G401 (cell line): ENCODE measurements at regions not wholly inside any gene's neighbourhood (a gene's known extent, or its start where the extent isn't known, plus 50 kb on each side); places are given as distances from the start of the nearest gene placed in this dataset.

Source experiments
- DNase-seq: peaks from one replicate; pipeline ENCODE4 v3.0.0-alpha.2; 2015; ENCODE audit warnings: low spot score
- in situ Hi-C: cut with HindIII; loops from 2 replicates; pipeline ENCODE4 v1.10.0; 2016; ENCODE audit warnings: low sequenced_read_pairs, mixed read lengths

DNA sequence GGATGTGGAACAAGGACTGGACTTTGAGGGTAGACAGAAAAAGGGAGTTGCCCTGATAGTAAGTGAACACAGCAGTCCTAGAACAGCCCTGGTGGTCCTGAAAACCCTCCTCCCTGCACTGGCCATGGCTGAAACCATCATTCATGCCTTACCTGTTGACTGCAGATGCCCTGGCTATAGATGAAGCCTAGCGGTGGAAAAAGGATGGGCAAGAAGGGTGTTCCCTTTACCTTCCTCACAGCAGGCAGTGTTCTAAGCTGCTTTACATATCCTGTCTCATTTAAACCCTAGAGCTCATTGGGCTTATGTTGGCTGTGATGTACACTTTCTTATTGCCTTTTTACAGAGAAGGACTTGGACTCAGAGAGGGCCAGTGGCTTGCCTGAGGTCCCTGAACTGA is 133.6 kb downstream of the C11orf91 start:
- no peak for DNase-seq
- in situ Hi-C loops, result no loop called here

DNA sequence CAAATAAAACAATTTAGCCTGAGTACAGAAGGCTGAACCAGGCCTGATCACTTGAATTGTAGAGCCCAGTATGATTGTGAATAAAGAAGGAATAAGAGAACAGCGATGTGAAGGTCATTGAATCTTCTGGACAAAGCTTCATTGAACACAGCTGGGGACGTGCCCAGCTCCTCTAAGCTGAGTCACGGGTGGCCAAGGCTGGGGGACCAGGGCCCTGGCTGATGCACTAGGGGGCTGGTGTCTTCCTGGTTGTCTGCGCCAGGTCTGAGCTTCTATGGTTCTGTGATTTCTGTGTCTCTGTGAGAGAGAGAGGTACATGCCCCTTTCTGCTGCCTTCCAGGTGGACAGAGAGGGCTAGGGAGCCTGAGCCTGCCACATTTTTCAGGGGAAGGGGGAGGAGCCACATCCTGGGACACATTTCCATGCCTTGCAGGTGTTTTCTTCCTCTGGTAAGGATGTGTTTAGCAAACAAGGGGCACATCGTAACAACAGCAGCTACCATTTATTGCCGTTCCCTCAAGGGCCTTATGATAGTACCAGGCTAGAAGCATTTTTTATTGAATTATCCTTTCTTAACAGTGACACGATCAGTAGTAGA is 135.7 kb downstream of the C11orf91 start:
- DNase-seq, result no peak
- in situ Hi-C loops, result no loop called here

DNA sequence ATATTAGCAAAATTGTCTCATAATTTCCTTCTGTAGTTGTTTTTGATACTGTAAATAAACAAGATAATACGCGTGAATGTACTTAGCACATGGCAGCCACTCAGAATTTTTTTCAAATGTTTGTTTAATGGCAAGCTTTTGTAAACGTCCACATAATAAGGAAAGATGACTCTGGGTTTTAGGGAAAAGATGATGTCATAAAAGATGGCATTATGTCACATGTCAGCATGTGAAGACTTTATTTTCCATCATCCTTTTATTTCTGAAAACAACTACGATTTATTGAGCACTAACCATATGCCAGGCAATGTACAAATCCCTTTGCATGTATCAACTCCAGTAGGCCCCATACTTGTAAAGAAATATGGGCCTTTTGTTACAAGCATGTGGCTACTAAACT is 139.9 kb downstream of the C11orf91 start:
- in situ Hi-C loops, result no loop called here
- no peak for DNase-seq

- in situ Hi-C loops, result no loop called here
These were observed 141.1 kb downstream of the C11orf91 start for GRCh38 chr11:33559567-33559966.

DNA sequence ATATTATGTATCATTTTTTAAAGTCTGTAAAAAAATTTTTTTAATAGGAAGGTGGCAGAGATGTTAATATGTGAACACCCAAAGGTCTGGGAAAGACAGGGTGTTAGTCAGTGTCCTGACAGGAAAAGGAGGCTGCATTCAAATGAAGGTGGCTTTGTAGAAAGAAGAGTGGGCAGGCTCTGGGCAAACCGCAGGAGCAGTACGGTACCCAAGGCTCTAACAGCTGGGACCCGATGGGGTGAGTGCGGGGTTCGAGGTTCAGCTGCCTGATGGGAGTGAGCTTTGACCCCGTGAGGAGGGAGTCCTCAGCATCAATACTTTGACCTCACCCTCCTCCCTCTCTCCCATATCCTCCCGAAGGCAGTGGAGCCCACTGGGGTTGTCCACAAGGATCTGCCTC is 142.5 kb downstream of the C11orf91 start:
- in situ Hi-C loops, result no loop called here
- DNase-seq, result no peak

More at GRCh38 chr11:33559567-33559966, 141.1 kb downstream of the C11orf91 start:
- no peak for DNase-seq

GRCh38 chr11:33557201-33557600 is 143.4 kb downstream of the C11orf91 start:
- DNase-seq, result no peak
- in situ Hi-C loops, result no loop called here

GRCh38 chr11:33554219-33554618 is 146.4 kb downstream of the C11orf91 start:
- in situ Hi-C loops, result no loop called here

DNA sequence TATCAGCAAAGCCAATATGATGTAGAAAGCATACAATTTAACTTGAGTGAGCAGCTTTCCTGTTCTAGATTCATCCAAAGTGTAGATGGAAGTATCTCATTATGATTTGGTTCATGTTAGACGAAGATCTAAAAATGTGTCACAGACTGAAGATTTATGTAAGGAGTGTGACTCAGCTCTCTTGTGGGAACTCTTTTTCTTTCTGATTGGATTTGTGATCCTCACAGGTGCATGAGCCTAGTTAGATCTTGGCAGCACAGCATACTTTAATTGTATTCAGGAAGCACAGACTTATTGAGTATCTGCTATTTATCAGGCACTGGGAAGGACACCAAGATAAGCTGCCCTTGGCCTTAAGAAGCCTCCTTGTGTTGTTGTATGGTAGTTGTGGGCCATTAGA is 147.1 kb downstream of the C11orf91 start:
- in situ Hi-C loops, result no loop called here
- no peak for DNase-seq

More at GRCh38 chr11:33554219-33554618, 146.4 kb downstream of the C11orf91 start:
- no peak for DNase-seq

DNA sequence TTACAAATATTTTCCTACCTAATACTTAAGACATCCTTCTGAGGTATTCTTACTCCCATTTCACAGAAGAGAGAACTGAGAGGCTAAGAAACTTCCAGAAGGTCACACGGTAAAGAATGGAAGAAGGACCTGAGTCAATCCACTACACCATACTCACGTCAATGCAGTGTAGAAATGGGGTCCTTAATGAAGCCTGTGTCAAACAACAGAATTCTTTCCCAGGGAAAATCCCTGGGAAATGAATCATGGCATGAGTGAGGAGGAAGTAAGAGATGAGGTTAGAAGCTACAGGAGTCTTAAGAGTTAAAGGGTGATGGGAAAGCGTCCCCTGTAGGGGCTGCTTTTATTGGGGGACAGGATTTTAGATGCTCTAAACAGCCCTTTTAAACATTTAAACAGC is 147.9 kb downstream of the C11orf91 start:
- no peak for DNase-seq
- in situ Hi-C loops, result no loop called here

- DNase-seq, result no peak
- in situ Hi-C loops, result no loop called here
These were observed 149.6 kb downstream of the C11orf91 start for GRCh38 chr11:33551051-33551450.

DNA sequence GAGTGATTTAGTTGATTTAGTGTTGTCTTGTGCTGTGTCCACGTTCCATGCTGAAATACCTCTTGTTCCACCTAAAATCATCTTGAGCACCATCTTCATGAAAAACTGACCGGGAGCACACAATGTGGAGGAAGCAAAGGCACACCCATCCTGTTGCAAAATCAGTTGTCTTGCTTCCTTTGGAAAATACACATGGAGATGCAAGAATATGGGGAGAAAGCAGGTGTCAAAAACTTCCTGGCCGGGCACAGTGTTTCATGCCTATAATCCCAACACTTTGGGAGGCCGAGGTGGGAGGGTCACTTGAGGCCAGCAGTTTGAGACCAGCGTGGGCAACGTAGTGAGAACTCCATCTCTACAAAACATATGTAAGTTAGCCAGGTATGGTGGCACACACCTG is 151.1 kb downstream of the C11orf91 start:
- DNase-seq, result no peak

GRCh38 chr11:33545931-33546330 is 154.7 kb downstream of the C11orf91 start:
- in situ Hi-C loops, result no loop called here
- no peak for DNase-seq

More for the DNA sequence above, 151.1 kb downstream of the C11orf91 start:
- in situ Hi-C loops, result no loop called here

GRCh38 chr11:33544593-33545373 is 155.8 kb downstream of the C11orf91 start:
- in situ Hi-C loops, result no loop called here
- DNase-seq, result no peak

- in situ Hi-C loops, result no loop called here
- DNase-seq, result no peak
These were observed 156.8 kb downstream of the C11orf91 start for GRCh38 chr11:33543823-33544222.

DNA sequence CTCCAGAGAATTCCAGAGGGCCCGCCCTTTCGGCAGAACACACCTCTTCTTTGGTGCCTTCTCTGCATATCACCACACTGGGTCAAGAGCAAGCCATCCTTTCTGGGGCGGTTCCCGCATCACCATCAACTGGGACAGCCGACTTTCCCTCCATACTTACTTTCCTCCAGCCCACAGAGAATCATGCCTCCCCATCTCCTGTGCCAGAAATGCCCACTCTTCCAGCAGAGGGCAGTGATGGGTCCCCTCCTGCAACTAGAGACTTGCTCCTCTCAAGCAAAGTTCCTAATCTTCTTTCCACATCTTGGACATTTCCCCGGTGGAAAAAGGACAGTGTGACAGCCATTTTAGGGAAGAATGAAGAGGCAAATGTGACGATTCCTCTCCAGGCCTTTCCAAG is 157.7 kb downstream of the C11orf91 start:
- in situ Hi-C loops, result no loop called here
- DNase-seq, result peak; percentile 72

DNA sequence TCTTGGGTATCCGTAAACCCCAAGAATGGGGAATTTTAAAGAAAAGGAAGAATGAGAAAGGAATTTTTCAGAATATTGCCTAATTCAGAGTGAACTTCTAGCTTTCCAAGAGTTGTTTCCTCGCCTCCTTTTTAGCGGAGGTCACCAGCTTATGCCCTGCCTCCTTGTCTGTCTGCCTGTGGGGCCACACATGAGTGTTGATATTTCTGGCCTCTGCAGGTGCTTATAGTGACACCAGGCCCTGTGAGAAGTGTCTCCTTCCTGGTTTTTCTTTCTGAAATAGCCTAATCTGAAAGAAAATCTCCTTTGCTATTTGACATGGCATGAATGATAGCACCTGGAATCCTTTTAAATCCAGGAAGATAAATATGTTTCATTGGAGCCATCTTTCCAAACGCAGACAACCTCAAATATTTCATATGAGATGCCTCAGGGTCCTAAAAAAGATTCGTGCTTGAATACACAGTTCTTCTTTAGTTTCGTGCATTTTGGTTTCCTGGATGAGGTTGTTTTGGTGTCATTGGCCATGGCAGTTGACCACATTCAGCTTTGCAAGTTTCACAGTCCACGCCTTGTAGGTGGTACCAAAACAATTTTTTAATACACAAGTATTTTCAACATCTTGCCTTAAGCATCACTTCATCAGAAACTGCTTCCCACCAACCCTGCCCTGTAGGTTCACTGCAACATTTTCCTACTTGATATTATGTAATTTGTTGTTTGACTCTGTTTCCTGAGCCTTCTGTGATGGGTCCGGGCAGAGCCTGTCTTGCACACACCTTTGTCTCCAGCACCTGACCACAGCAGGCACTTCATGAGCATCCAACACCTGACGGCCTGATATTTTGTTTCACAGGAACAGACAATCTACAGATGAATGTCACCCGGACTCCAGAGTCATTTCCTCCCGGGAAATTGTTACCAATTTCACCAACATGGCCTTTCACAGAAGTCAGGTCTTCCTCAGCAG is 159.4 kb downstream of the C11orf91 start:
- in situ Hi-C loops, result no loop called here
- no peak for DNase-seq

- DNase-seq, result no peak
- in situ Hi-C loops, result no loop called here
These were observed 160.2 kb downstream of the C11orf91 start for GRCh38 chr11:33540427-33540826.

- in situ Hi-C loops, result no loop called here
- no peak for DNase-seq
These were observed 160.9 kb downstream of the C11orf91 start for GRCh38 chr11:33539751-33540150.

DNA sequence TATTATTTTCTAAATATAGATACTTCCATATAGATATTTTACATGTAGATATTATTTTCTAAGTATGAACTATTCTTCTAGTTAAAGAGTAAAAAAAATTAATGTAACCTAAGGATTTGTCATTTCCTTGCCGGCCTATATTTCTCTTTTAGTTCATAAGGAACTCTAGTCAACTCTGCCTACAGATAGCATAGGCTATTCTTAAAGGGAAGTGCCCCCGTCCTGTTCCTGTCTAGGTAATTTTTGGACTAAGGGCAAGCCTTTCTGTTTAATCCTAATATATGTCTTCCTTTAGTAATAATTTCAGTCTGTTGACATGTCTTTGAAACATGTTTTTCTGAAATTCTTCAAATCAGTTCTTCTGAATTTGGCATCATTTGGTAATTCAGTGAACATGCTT is 161.9 kb downstream of the C11orf91 start:
- in situ Hi-C loops, result no loop called here
- DNase-seq, result no peak

DNA sequence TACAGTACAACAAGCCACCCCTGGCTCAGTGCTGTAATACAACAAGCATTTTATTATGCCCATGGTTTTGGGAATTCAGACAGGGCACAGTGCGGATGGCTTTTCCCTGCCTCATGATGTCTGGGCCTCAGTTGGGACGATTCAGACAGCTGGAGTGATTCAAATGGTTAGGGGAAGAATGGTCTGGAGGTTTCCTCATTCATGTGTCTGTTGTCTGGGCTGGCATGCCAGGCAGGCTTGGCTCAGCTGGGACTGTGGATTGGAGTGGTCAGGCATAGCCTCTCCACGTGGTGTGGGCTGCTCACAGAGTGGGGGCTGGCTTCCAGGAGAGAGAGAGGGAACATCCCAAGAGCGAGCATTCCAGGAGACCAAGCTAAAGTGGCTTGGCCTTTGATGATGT is 164.4 kb downstream of the C11orf91 start:
- in situ Hi-C loops, result no loop called here
- no peak for DNase-seq
